HepG2 (cell line): ENCODE measurements at regions not wholly inside any gene's neighbourhood (a gene's known extent, or its start where the extent isn't known, plus 50 kb on each side); places are given as distances from the start of the nearest gene placed in this dataset.
"Not testable (repeated sequence)": the region's sequence is repeated elsewhere in the genome, so short reads cannot be mapped to it uniquely, and the experiment has no call there.

ENCODE experiments used
- ASH2L ChIP-seq: fragments of 300-600, 200-600 bp; sonication (generic); IDR thresholded peaks from 2 replicates; pipeline ENCODE4 v1.7.0; 2017; ENCODE audit warnings: low read depth, mild to moderate bottlenecking, moderate library complexity, mixed read lengths, low read length; ENCODE audit not compliant: insufficient read length
- BCL6 ChIP-seq: IDR thresholded peaks from 2 replicates; pipeline ENCODE4 v1.6.1; 2016; ENCODE audit warnings: missing genetic modification reagents, missing compliant biosample characterization
- FOXK2 ChIP-seq: fragments of 450-650 bp; IDR thresholded peaks from 2 replicates; pipeline ENCODE4 v1.6.1; 2016
- NFE2L2 ChIP-seq: fragments of 150-350 bp; IDR thresholded peaks from 2 replicates; pipeline ENCODE4 v1.6.1; 2014; ENCODE audit warnings: low read length
- NR1H2 ChIP-seq: sonication (generic); formaldehyde crosslinking; IDR thresholded peaks from 2 replicates; pipeline ENCODE4 v1.8.1; 2022; ENCODE audit warnings: low read depth, missing genetic modification reagents, borderline replicate concordance
- RAD21 ChIP-seq: fragments of 450-650 bp; formaldehyde crosslinking; IDR thresholded peaks from 2 replicates; pipeline ENCODE4 v1.5.0; 2020; ENCODE audit warnings: mild to moderate bottlenecking
- RAD51 ChIP-seq: fragments of 450-650 bp; IDR thresholded peaks from 2 replicates; pipeline ENCODE4 v1.6.1; 2016; ENCODE audit warnings: borderline replicate concordance
- TGIF2 ChIP-seq: IDR thresholded peaks from 2 replicates; pipeline ENCODE4 v1.6.1; 2016; ENCODE audit warnings: control low read depth, missing compliant biosample characterization
- TF ChIP-seq, protein P1 (sequence below): sonication (generic); formaldehyde crosslinking; IDR thresholded peaks from 2 replicates; pipeline ENCODE4 v1.4.0; 2020; ENCODE audit warnings: missing genetic modification reagents

- TF ChIP-seq, protein P1, sequence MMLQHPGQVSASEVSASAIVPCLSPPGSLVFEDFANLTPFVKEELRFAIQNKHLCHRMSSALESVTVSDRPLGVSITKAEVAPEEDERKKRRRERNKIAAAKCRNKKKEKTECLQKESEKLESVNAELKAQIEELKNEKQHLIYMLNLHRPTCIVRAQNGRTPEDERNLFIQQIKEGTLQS, result not testable (repeated sequence)
- not testable (repeated sequence) for TF ChIP-seq ASH2L; RAD21; NR1H2; FOXK2; RAD51; NFE2L2; TGIF2 (CRISPR knock-in tag); BCL6 (CRISPR knock-in tag)
Observed at GRCh38 chr3:17860840-17861471, 118.5 kb upstream of the TBC1D5 start.
